Erythroblast (primary cell): ENCODE measurements at regions not wholly inside any gene's neighbourhood (a gene's known extent, or its start where the extent isn't known, plus 50 kb on each side); places are given as distances from the start of the nearest gene placed in this dataset.

Experiments
- DNase-seq, 2 experiments: peaks; one replicate each; lab custom pipeline; 2025; lab: John Stamatoyannopoulos, UW
- GATA1 ChIP-seq: IDR thresholded peaks from 2 replicates; pipeline ENCODE4 v1.6.1; 2011; ENCODE audit warnings: low read depth, mild to moderate bottlenecking, control low read depth, low read length, moderate library complexity
- POLR2A ChIP-seq: IDR thresholded peaks from 2 replicates; pipeline ENCODE4 v1.6.1; 2011; ENCODE audit warnings: mild to moderate bottlenecking, low read length

DNA sequence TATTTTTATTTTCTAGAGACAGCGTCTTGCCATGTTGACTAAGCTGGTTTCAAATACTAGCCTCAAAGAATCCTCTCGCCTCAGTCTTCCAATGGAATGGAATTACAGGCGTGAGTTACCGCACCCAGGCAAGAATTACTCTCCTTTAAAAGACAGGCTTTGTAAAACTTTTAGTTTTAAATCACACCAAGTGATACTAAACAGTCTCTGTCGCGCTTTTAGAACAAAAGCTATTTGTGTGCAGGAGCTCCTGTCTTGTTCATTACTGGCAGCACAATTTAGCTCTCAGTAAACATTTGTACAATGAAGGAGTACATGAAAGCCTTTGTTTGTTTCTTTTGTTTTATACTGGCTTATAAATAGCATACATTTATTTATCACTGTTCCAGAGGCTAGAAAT is 1719.2 kb upstream of the PIK3C3 start:
- TF ChIP-seq GATA1 (no peak), POLR2A (no peak)
- DNase-seq, result no peak

DNA sequence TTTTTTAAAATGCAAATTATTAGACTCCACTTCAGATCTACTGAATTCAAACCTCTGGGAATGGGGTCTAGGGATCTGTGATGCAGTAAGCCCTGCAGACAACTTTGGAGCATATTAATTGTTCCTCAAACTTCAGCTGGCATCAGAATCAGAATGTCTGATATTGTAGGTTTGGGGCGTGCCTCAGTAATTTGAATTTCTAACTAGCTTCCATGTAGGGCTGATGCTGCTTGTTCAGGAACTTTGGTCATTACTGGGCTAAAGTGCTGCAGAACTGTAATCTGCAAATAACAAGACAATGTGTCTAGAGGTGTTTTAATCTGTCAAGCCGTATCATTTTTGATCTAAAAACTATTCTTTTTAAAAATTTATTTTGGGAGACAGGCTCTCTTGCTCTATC is 1719.7 kb upstream of the PIK3C3 start:
- TF ChIP-seq POLR2A, result no peak
- TF ChIP-seq GATA1, result no peak
- no peak for DNase-seq

DNA sequence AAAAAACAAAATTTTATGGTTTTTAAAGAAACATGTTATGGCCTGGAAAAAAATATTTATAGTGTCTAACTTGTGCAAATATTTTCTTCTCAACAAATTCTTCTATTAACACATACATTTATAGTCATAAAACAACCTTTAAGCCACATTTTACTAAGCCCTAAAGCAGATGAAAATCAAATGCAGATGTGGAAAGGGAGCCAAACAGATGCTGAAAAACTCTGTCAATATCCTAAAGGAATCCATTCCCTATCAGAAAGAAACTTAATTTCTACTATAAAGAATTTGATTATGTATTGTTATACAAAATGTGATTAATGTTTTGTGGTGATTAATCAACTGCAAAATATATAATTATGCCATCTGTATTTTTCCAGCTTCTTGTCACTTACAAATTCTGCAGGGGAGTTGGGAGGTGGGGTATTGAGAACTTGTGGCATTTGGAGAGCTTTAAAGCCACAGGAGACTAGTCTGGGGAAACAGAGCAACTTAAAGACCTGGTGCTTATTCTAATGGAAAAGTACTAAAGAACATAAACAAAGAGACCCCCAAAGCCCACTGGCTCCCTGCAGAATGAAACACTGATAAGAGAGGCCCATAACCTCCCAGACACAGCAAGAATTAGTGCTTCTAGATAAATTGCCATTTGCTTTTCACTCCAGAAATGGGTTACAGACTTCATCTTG is 1721.0 kb upstream of the PIK3C3 start:
- TF ChIP-seq POLR2A (no peak), GATA1 (no peak)
- no peak for DNase-seq

DNA sequence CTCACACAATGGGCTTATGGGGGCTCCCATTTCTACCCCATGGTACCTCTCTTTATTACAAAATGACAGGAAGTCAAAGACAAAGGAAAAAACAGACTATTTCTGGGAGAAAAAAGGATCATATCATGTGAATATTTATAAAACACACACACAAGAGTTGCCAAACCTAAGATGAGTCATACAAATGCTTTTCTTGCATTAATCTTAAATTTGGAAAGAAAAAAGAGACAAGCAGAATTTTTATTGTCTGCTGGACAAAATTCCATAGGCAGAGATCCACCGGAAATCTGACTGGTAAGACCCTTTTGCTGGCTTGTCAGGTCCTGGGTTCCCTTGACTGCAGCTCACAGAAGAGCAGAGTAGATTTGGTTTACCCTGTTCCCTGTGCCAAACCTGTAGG is 1732.3 kb upstream of the PIK3C3 start:
- TF ChIP-seq GATA1 (no peak), POLR2A (no peak)
- no peak for DNase-seq

DNA sequence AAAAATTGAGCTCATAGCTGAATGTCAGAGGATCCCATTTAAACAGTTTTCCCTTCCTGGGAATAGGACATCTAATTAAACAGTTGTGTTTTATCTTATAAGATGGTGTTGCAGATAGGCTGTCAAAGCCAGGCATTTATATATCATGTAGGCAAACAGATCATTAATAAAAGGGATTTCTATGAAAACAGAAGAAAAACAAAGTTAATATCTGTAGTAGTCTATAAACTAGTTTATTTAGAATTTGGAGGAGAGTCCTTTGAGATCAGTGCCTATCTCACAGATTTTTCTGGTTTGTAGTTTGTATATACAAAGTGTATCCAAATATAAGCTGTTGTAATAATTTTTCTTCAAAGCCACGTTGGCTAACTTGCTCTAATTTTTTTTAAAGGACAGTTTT is 1738.2 kb upstream of the PIK3C3 start:
- TF ChIP-seq POLR2A (no peak), GATA1 (no peak)
- no peak for DNase-seq

DNA sequence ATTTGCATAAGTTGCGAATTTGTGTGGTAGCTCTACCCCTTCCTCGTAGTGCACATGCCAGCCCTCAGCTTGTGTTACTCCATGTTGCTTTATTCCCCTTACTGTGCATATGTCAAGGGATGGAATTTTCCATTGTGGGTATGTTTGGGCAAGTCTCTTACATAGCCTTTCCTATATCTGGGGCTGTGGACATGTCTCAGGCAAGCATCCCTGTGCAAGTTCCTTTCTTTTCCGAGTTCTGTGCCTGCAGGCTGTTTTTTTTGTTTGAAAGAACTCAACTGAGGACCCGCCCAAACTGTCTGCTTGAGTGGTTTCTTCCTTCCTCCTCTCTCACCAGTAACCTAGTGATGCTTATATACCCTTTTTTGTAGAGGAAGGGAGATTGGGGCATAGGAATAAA is 1739.1 kb upstream of the PIK3C3 start:
- no peak for DNase-seq
- TF ChIP-seq GATA1 (no peak), POLR2A (no peak)

DNA sequence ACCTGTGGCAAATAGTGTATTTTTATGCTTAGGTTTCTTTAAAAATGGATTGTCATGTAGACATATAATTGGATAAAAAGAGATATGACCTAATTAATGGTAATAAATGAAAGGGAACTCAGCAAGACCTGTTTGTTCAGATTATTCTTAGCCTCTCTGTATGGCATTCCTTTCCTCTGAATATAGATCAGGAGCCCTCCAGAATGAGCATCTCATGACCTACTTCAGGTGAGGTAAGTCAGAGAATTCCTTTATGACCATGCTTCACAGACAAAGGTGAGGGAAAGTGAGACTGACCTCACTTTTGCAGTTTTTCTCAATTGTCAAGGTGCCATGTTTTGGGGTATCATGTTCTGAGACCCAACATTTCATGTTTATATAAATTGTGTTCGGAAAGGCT is 1744.3 kb upstream of the PIK3C3 start:
- no peak for DNase-seq
- no peak for TF ChIP-seq POLR2A
- TF ChIP-seq GATA1, result no peak

DNA sequence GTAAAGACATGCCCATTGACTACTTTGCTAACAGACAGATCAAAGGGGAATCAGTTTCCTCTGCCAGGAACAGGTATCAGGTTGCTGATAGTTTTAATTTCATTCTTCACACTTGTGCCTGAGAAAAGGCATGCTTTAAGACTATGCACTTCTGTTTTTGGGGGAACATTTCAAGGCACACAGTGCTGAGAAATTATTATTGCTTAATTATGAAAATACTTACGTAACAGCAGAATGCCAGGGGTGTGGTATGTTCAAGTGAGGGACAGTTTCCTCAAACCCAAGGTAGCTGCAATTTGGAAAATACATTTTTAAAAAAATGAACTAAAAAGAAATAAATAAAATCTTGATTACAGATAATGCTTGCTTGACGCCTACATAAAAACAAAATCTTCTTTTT is 1746.1 kb upstream of the PIK3C3 start:
- no peak for DNase-seq
- TF ChIP-seq POLR2A (no peak), GATA1 (no peak)

DNA sequence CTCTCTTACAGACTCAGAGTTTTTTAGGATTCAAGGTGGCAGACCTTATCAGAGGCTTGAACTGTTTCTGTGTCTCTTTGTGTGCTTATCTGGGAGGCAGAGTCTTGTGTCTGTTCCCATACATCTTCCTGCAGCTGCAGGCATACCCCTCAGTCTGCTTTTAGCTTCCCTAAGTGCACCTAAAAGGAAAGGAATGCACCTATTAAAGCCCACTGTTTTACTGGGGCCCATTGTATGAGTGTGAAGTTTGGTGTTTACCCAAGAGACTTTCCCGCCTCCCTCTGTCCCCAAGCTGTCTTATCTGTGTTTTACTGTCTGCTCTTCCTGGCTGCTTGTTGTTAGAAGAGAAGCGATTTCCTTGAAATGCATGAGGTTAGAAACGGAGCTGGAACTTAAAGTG is 1757.3 kb upstream of the PIK3C3 start:
- DNase-seq, result no peak
- no peak for TF ChIP-seq POLR2A
- TF ChIP-seq GATA1, result no peak

DNA sequence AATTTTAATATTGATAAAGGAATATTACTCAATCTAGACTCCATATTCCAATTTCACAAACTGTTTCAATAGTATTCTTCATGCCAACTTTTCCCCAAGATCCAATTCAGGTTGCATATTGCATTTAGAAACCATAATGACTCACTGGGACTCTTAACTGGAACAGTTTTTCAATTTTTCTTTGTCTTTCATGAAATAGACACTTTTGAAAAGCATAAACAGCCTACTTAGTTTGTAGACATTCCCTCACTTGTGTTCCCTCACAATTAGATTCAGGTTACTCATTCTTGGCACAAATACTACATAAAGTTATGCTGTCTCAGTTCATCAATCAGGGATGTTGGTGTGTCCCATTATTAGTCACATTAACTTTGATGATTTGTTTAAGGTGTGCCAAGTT is 1768.4 kb upstream of the PIK3C3 start:
- no peak for TF ChIP-seq POLR2A
- no peak for TF ChIP-seq GATA1
- no peak for DNase-seq

DNA sequence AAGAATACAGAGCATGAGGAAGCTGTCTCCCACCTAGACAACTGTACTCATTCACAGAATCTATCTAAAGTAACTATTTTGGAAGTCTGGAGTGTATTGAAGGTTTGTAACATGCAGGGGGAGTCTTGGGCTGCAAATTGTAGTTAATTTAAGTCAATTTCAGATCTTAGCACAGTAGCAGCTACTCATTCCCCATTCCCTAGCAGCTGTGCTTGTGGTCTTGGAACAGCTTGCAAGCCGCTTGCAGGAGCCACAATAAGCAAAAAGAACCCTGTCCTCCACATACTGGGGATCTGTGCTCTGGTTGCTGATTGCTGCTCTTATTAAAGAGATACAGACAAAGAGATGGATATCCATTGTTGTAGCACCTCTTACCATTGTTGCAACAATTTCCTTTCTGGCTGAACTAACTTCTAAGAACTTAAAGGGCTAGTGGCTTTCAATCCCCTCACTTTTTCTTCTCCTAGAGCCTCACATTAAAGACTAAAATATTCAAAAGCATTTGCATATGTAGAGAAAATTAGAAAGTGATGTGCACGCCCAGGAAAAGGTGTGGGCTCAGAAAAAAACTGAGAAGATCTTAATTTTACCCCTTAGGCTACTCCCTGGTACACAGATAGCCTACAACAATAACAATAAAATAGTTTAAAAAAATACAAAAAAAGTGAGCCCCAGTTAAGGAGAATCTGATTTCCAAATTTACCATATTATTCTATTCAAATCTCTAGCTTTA is 1775.1 kb upstream of the PIK3C3 start:
- TF ChIP-seq POLR2A (no peak), GATA1 (no peak)
- DNase-seq, result no peak

DNA sequence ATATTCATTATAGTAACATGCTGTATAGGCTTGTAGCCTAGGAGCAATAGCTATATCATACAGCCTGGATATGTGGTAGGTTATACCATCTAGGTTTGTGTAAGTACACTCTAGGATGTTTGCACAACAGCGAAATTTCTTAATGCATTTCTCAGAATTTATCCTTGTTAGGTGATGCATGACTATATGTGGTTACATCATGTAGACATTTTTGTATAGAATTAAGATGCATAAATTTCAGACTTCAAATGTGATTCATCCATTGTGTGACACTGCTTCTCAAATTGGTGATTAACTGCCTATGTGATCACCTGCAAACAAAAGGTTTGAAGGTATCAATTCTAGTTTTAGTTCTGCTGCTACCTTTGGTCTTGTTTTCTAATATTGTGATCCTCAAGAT is 1787.0 kb upstream of the PIK3C3 start:
- no peak for DNase-seq
- no peak for TF ChIP-seq POLR2A
- TF ChIP-seq GATA1, result no peak

DNA sequence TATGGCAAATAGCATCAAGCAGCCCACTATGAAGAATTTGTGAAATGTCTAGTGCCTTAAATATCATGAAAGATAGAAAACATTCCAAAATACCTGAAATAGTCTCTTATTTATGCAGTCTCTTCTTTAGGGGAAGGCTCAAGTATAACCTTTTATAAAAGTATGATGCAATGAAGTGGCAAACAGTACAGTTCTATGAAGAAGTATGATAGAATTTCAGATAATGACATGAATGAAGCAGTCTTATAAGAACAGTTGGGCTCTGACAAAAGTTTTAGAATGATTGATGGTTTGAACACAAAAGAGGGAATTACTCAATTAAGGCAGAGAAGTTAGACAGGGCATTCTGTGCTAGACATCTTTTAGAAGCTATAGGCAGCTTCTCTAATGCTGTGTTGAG is 1791.8 kb upstream of the PIK3C3 start:
- TF ChIP-seq GATA1, result no peak
- TF ChIP-seq POLR2A, result no peak
- no peak for DNase-seq

DNA sequence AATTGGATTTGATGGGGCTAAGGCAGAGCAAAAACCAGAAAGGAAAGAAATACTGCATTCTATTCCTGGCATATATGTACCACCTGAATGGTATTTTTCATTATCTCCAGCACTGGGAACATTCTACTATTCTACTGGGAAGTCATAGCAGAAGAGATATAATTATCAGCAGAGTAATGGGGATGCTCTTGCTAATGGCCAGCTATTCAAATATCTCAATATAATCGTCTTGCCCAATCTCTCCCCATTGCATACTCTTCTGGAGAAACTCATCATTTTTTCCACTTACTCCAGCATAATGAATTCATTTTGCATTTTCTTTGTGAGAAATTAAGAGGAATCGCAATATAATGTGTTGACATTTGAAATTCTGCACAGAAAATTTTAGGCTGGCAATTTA is 1794.7 kb upstream of the PIK3C3 start:
- TF ChIP-seq POLR2A, result no peak
- TF ChIP-seq GATA1, result no peak
- DNase-seq, result no peak
